NCI-H526 (cell line): ENCODE measurements at regions not wholly inside any gene's neighbourhood (a gene's known extent, or its start where the extent isn't known, plus 50 kb on each side); places are given as distances from the start of the nearest gene placed in this dataset.
A peak's percentile ranks its signal among the peaks of the same experiment; 100 is the strongest.

ENCODE experiments used
- DNase-seq, 2 experiments: peaks; one replicate each; lab custom pipeline; 2025; lab: John Stamatoyannopoulos, UW

- DNase-seq: no peak
Observed at GRCh38 chr15:98451236-98451635, 197.1 kb upstream of the IGF1R start.

GRCh38 chr15:98452238-98452637 lies 196.1 kb upstream of the IGF1R start:
- DNase-seq: no peak

- no peak for DNase-seq
Observed at GRCh38 chr15:98455904-98456303, 192.4 kb upstream of the IGF1R start.

GRCh38 chr15:98476559-98476958 lies 171.8 kb upstream of the IGF1R start:
- no peak for DNase-seq

- DNase-seq: no peak
Observed at GRCh38 chr15:98480844-98481243, 167.5 kb upstream of the IGF1R start.

GRCh38 chr15:98483575-98484130 lies 164.7 kb upstream of the IGF1R start:
- DNase-seq: no peak

- no peak for DNase-seq
Observed at GRCh38 chr15:98484914-98485313, 163.4 kb upstream of the IGF1R start.

- no peak for DNase-seq
Observed at GRCh38 chr15:98485451-98485850, 162.9 kb upstream of the IGF1R start.

GRCh38 chr15:98493966-98494511 lies 154.3 kb upstream of the IGF1R start:
- no peak for DNase-seq

GRCh38 chr15:98501192-98501591 lies 147.1 kb upstream of the IGF1R start:
- DNase-seq: no peak

- DNase-seq: no peak
Observed at GRCh38 chr15:98501632-98502031, 146.7 kb upstream of the IGF1R start.

- DNase-seq: no peak
Observed at GRCh38 chr15:98503970-98504369, 144.4 kb upstream of the IGF1R start.

- DNase-seq: no peak
Observed at GRCh38 chr15:98504998-98505397, 143.3 kb upstream of the IGF1R start.

GRCh38 chr15:98505611-98506031 lies 142.7 kb upstream of the IGF1R start:
- DNase-seq: no peak

- DNase-seq: no peak
Observed at GRCh38 chr15:98506172-98506571, 142.2 kb upstream of the IGF1R start.

- no peak for DNase-seq
Observed at GRCh38 chr15:98506711-98507110, 141.6 kb upstream of the IGF1R start.

- DNase-seq: no peak
Observed at GRCh38 chr15:98513428-98513986, 134.8 kb upstream of the IGF1R start.

- no peak for DNase-seq
Observed at GRCh38 chr15:98514034-98514622, 134.2 kb upstream of the IGF1R start.

GRCh38 chr15:98518823-98519561 lies 129.3 kb upstream of the IGF1R start:
- DNase-seq: peak; percentile 75 to 88

- no peak for DNase-seq
Observed at GRCh38 chr15:98519767-98520550, 128.4 kb upstream of the IGF1R start.

- no peak for DNase-seq
Observed at GRCh38 chr15:98522127-98522526, 126.2 kb upstream of the IGF1R start.
